Loucy (cell line): ENCODE measurements at regions not wholly inside any gene's neighbourhood (a gene's known extent, or its start where the extent isn't known, plus 50 kb on each side); places are given as distances from the start of the nearest gene placed in this dataset.

Source experiments
- CTCF ChIP-seq: fragments of 200-600 bp; sonication (generic); conservative IDR thresholded peaks from 2 replicates; pipeline ENCODE4 v1.5.1; 2014; ENCODE audit warnings: mild to moderate bottlenecking, antibody characterized with exemption, low read length
- EZH2phosphoT487 ChIP-seq: fragments of 200-600 bp; IDR thresholded peaks from 2 replicates; pipeline ENCODE4 v1.6.1; 2018; ENCODE audit warnings: antibody characterized with exemption, mild to moderate bottlenecking, moderate library complexity, borderline replicate concordance

DNA sequence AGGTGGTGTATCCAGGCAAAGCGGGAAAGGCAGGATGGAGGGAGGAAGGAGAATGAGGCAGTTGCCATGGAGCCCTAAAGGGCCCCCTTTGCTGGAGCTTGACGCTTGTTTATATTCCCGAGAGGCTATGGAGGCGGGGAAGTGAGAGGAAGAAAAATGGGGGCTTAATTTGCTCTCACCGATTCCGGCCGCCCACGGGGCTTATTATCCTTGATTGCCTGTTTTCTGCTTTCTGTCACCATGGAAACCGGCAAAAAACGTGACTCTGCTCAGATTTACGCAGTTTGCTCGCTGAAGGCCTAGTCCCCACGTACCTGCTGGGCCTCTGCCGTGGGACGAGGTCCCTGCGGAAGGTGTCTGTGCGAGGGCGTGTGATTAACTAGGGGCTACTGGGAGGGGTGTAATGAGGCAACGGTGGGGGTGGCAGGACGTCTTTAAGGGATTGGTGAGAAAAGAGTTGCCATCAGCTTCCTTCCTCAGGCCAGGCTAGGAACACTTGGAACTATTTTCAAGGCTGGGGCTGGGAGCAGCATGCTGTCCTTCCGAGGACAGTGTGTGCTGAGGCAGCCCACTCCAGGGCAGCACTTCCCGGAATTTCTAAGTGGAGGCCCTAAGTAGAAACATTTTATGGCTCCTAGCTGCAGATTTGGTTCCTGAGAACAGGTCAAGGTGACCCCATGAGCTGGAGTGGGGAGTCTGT is 110.8 kb upstream of the NDN start:
- TF ChIP-seq CTCF (no peak), EZH2phosphoT487 (no peak)
